SK-N-MC (cell line): ENCODE measurements at regions not wholly inside any gene's neighbourhood (a gene's known extent, or its start where the extent isn't known, plus 50 kb on each side); places are given as distances from the start of the nearest gene placed in this dataset.

Source experiments
- EZH2 ChIP-seq: fragments of 200-600 bp; sonication (generic); IDR thresholded peaks from one replicate; pipeline ENCODE4 v1.6.1; 2017; ENCODE audit warnings: antibody characterized with exemption
- POLR2AphosphoS5 ChIP-seq: IDR thresholded peaks from 2 replicates; pipeline ENCODE4 v1.6.1; 2012; ENCODE audit warnings: mild to moderate bottlenecking, low read depth, low read length, borderline replicate concordance

DNA sequence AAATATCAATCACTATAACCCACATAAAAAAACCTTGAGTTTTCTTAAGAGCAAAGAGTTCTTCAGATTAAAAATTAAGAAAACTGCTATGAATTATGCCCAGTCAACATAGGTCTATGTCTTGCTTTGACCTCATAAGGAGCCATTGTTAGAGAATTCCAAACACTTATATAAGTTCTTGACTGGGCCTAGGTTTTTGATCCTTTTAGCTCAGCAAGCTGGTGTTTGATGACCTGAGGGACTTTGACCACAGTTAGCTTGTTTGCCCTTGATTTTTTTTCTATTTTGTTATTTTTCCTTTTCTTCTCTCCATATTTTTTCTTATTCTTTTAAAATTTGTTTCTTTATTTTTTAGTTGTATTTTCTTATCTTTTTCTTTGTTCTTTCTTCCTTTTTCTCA is 122.3 kb downstream of the RHOU start:
- TF ChIP-seq EZH2 (no peak), POLR2AphosphoS5 (no peak)
